Lower leg skin (tissue), 3 donors: ENCODE measurements at regions not wholly inside any gene's neighbourhood (a gene's known extent, or its start where the extent isn't known, plus 50 kb on each side); places are given as distances from the start of the nearest gene placed in this dataset.

ENCODE experiments used
- POLR2A ChIP-seq, 2 donors: fragments of 450-650 bp; IDR thresholded peaks; one replicate each; pipeline ENCODE4 v1.6.1; 2016 to 2017; ENCODE audit warnings: antibody characterized with exemption in 2 of 2, mild to moderate bottlenecking in 1 of 2, moderate library complexity in 1 of 2
- TF ChIP-seq, protein P1 (sequence below), 3 donors: fragments of 450-650 bp; IDR thresholded peaks; one replicate each; pipeline ENCODE4 v1.5.1; 2016; ENCODE audit warnings: antibody characterized with exemption in 3 of 3, mild to moderate bottlenecking in 3 of 3, moderate library complexity in 2 of 3

DNA sequence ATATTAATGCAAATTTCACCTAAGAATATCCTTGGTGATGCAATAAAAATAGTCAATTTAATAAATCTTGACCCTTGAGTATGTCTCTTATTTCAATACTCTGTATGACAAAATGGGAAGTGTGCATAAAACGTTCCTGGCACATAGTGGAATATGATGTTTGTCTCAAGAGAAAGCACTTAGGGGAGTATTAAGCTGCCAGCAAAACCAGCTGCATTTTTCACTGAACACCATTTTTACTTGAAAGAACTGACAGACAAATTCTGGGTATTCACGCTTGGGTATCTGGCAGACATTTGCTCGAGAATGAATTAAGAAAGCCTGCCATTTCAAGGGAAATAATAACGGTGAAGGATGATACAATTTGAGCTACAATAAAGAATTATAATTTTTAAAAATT lies 364.8 kb downstream of the SOX9 start:
- TF ChIP-seq, protein P1, sequence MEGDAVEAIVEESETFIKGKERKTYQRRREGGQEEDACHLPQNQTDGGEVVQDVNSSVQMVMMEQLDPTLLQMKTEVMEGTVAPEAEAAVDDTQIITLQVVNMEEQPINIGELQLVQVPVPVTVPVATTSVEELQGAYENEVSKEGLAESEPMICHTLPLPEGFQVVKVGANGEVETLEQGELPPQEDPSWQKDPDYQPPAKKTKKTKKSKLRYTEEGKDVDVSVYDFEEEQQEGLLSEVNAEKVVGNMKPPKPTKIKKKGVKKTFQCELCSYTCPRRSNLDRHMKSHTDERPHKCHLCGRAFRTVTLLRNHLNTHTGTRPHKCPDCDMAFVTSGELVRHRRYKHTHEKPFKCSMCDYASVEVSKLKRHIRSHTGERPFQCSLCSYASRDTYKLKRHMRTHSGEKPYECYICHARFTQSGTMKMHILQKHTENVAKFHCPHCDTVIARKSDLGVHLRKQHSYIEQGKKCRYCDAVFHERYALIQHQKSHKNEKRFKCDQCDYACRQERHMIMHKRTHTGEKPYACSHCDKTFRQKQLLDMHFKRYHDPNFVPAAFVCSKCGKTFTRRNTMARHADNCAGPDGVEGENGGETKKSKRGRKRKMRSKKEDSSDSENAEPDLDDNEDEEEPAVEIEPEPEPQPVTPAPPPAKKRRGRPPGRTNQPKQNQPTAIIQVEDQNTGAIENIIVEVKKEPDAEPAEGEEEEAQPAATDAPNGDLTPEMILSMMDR (IDR thresholded peaks at IDR 0.05) = no peak
- TF ChIP-seq POLR2A (IDR thresholded peaks at IDR 0.05) = no peak
